ENCODE measurements at regions not wholly inside any gene's neighbourhood (a gene's known extent, or its start where the extent isn't known, plus 50 kb on each side); places are given as distances from the start of the nearest gene placed in this dataset.

DNA sequence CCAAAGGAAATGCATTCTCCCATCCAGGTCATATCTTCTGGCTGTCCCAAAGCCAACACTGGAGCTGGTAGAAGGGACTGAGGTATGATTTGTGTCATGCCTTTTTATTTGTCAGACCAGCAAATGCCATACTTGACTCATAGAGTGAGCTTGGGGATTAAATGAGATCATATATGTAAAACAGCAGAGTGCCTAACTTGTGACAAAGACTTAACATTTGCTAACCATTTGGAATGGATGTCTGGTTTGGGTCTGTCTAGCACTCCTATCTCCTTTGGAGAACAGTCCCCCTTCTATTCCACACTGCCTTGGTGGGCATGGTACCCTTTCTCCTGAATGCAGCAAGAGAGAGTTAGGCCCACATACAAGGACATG is 128.5 kb upstream of the LGALSL start:
- TF ChIP-seq, protein P1, sequence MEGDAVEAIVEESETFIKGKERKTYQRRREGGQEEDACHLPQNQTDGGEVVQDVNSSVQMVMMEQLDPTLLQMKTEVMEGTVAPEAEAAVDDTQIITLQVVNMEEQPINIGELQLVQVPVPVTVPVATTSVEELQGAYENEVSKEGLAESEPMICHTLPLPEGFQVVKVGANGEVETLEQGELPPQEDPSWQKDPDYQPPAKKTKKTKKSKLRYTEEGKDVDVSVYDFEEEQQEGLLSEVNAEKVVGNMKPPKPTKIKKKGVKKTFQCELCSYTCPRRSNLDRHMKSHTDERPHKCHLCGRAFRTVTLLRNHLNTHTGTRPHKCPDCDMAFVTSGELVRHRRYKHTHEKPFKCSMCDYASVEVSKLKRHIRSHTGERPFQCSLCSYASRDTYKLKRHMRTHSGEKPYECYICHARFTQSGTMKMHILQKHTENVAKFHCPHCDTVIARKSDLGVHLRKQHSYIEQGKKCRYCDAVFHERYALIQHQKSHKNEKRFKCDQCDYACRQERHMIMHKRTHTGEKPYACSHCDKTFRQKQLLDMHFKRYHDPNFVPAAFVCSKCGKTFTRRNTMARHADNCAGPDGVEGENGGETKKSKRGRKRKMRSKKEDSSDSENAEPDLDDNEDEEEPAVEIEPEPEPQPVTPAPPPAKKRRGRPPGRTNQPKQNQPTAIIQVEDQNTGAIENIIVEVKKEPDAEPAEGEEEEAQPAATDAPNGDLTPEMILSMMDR (IDR thresholded peaks at IDR 0.05; ENCODE audit: low read depth, low read length) = no peak
- TF ChIP-seq EZH2phosphoT487 (IDR thresholded peaks at IDR 0.05; ENCODE audit: low read depth) = no peak

Measured in OCI-LY3 (cell line).